ENCODE measurements at regions not wholly inside any gene's neighbourhood (a gene's known extent, or its start where the extent isn't known, plus 50 kb on each side); places are given as distances from the start of the nearest gene placed in this dataset.

GRCh38 chr5:86880785-86881492 is 263.2 kb downstream of the COX7C start:
- peak; percentile 8 to 20 for DNase-seq

- no peak for DNase-seq
These were observed 263.9 kb downstream of the COX7C start for GRCh38 chr5:86881493-86882090.

DNA sequence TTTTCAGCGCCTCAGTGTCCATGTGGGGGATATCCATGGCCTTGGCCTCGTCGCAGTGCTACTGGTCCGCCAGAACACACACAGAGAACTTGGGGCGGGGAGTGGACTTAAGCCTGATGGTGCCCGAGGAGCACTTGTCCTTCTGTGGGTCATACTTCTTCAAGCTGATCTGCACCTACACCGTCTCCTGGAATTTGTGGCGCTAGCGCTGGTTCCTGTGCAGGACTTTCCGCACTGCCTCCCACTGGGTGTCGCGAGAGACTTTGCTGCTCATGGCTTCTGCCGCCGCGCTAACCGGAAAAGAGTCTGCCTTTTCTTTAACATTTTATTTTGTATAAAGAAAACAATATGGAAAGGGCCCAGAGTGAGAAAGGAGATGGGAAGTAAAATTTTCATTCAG is 266.9 kb downstream of the COX7C start:
- no peak for DNase-seq

DNA sequence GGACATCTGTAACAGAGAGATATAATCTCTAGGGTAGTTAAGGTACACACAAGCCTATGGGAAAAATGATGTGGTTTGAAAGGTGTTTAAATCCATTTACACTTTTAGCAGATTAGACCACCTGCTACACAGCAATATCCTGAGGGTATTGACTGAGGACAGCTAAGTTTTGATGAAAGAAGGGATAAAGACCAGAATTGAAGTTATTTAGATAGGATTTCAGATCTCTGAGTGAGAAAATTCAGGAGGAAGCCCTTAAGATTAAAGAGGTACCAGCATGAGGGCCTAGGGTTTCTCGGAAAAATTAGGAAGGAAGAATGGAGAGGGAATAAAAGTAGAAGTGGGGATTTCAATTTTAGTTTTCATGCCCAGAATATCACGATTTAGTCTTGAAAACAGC is 267.3 kb downstream of the COX7C start:
- DNase-seq: no peak

DNA sequence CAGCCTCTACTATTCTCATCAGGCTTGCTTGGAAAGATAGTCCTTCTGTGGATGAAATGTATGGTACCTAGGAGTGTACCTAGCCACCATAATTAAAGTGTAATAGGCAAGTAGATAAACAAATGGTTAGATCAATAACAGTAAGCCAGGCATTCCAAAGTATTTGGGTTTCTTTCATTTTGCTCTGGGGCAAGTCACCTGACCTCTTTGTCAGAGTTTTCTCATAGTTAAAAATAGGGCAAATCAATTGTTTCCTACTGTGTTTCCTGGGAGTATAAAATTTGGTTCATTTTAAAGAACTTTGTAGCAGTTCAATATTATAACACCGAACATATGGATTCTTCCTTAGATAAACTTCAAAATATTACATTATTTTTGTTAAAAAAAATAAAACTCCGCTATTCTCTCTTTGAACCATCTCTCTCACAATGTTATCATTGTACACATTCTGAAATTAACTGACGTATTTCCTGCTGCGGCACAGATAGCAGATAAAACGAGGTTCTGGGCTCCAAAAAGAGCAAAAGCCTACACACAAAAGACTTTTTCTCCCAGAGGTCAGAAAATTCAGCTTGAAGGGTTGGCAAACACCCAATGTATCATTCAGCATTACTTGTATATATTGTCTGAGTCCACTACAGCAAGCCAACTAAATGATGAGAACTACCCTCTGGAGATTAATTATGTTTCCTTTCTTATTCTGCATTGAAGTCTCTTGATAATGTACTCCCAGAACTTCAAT is 267.9 kb downstream of the COX7C start:
- no peak for DNase-seq

DNA sequence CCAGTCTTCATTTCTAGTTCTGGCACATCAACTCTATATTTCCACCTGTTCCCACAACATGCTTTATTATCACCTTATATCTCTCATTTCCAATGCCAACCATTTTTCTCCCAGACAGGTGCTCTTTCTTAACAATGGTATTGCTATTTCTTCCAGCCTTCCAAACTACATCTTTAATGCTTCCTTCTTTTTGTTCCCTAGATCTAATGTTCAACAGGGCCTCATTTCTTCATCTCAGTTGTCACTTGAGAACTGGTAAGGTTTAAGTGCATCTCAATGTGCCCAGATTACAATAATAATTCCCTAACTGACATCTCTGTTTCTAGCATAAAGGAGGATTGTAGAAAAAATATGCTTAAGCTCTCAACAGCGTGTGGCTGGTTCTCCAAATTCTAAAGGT is 272.6 kb downstream of the COX7C start:
- no peak for DNase-seq

- DNase-seq: no peak
These were observed 276.3 kb downstream of the COX7C start for GRCh38 chr5:86894056-86894455.

- DNase-seq: no peak
These were observed 279.2 kb downstream of the COX7C start for GRCh38 chr5:86896916-86897315.

DNA sequence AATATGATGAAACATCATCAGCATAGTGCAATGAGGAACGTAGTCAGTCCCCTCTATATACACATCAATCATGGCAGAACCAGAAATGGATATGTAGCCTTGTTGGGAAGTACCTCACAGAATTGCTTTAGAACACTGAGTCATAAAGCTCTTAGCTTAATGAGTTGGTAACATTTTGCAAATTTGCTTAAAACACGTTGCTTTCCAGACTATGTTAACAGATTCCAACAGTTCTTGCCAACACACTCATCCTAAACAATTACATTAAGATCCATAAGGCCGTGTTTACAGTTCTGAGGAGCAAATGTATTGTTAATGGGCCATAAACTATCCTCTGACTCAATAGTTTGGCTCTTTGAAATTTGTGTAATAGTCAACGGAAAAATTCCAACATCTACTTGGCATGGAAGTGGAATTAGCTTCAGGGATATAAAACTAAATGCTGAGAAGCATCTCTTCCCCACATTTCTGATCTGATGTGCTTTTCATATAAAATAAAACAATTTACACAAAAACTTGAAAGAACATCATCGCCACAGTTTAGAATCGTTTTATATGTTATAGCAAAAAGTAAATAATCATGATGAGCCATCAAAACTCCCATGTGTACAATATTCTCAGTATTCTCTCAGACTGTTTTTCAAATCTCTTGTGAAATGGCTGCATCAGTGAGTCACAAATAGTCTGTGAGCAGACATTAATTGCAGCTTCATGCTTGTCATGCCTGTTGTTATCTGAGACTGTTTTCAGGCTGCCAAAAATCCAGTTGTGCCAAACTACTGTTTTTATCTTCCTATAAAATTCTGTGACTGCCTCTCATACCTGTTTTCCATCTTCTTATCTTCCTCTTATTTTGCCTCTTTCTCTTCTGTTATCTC is 291.9 kb downstream of the COX7C start:
- DNase-seq: no peak

GRCh38 chr5:86917117-86917579 is 299.4 kb downstream of the COX7C start:
- DNase-seq: peak in 1 of 2 donors; percentile 1

GRCh38 chr5:86918246-86918645 is 300.5 kb downstream of the COX7C start:
- no peak for DNase-seq

GRCh38 chr5:86926033-86926432 is 308.3 kb downstream of the COX7C start:
- no peak for DNase-seq

DNA sequence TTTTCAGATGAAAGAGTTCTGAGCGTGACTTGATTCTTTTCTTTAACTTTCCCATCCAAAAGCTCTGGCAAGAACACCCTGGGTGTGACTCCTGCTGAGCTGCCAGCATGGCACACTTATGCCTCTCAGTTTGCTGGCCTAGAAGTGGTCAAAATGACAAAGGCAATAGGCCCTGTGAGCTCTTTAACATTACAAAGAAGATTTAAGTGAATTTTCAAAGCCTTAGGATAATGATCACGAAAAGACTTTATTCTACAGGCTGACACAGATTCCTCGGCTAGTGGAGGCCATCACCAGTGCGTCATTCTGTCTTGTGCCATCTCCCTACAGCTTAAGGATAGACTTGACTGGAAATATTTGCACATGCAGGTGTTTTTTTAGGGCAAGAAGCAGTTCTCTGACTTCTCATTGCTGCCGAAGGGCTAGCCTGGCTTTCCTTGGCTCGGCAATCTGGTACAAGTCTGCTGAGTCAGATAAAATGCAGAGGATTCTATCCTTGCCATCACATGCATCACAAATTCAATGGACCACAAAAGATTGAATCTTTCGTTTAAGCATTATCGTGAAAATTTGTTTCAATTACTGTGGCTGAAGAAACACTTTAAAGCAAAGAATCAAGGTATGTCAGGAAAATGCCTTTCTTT is 311.5 kb downstream of the COX7C start:
- DNase-seq: no peak

- DNase-seq: no peak
These were observed 315.9 kb upstream of the RASA1 start for GRCh38 chr5:86951761-86952160.

- no peak for DNase-seq
These were observed 302.8 kb upstream of the RASA1 start for GRCh38 chr5:86964889-86965288.

DNA sequence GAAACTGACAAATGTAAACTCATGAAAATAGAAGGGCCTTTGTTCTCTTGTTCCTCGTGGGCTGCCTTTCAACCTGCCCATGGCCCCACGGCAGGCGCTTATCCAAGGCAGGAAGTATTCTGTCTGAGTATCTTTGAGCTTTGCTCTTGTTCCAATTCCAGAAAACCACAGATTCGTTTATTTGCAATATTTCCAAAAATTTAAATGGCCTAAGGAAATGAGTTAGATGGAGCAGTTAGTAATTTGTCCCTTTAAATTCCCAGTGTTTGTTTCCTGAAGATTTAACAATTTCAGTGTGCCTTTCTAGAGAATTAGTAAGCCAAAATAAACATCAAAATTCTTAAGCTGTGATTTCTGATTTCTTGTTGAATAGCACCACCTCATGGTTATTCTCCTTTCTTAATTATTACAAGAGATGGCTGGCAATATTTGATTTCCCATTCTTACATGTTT is 299.4 kb upstream of the RASA1 start:
- DNase-seq: no peak

GRCh38 chr5:86970361-86970760 is 297.3 kb upstream of the RASA1 start:
- DNase-seq: no peak

- DNase-seq: no peak
These were observed 296.6 kb upstream of the RASA1 start for GRCh38 chr5:86971034-86971571.

DNA sequence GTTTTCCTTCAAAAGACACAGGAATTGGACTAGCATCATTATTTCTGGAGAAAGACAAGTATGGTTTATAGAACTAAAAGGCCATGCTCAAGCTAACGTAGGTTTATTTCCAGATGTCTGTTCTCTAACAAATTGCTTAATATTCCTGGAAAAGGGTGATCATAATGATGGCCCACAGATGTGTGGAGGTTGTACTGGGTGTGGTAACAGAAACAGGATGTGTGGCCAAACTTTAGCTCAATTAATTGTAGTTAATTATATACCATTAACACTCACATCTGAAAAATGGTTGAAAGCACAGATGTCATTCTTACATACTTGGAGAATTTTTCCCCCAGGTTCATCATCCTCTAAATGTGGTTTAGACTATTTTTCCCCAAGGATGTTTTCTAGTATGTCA is 292.7 kb upstream of the RASA1 start:
- DNase-seq: no peak

DNA sequence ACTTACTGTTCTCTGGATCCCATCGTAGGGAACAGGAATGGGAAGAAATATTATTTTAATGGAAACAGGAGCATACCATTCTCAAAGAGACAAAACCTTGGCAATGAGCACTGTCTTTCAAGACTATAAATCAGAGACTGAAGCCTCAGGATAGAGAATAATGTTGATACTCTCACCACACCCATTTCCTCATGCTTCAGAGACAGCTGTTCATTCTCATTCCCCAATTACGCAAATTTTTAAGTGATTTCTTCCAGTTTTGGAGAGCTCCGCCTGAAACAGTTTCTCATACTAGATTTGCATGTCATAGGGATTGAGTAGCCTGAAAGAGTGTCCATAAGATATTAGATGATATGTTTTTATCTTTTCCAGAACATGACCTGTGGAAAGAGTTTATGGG is 290.5 kb upstream of the RASA1 start:
- DNase-seq: no peak

DNA sequence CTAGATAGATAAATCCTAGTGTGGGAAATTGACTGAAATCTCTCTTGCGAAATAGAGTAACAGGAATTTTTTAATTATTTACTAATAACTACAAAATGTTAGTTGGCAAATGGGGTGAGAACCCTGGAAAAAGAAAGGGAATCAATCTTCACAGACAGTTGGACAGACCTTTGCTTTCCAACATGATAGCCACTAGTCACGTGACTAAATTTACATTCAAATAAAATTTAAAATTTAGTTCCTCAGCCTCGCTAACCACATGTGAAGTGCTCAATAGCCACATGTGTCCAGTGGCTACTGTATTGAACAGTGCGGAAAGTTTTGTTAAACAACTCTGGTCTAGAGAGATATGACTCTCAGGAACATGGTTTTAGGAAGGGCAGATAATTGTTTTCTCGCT is 289.9 kb upstream of the RASA1 start:
- DNase-seq: no peak

DNA sequence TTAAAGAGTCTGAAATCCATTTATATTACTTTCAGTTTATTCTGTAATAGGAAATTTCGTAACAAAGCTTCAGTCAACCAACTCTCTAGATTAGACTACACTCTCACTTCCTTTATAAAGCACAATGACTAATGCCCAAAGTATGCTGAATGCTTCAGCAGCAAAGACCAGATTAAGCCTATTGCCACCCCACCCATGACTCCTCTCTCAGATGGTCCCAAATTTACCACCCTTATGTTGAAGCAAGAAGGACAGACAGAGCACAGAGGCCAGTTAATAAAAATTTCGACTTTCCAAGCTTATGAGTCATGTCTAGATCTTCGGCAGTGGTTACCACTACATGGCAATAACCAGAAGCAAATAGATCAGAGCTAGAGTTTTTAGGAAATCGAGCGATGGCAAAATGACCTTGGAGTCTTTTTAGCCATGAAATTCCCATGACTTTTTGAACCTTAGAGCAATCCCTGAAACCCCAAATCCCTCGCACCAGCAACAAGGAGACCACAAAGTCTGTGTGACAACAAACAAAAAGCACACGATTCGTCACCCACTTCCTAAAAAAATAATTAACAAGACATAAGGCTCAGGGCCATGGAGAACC is 287.8 kb upstream of the RASA1 start:
- DNase-seq: no peak
